ENCODE measurements at regions not wholly inside any gene's neighbourhood (a gene's known extent, or its start where the extent isn't known, plus 50 kb on each side); places are given as distances from the start of the nearest gene placed in this dataset.

DNA sequence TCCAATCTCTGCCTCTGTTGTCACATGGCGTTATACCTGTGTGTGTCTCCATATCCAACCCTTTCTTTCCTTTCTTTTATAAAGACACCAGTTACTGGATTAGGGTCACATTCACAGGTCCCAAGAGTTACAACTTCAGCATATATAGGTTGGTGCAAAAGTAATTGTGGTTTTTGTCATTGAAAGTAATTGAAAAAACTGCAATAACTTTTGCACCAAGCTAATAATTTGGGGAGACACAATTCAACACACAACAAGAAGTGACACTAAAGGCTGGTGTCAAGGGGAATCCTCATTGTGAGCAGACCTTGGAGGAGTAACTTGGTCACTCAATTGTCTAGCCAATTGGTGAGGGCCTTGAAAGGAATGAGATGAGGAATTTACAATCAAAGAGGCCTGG is 1366.1 kb downstream of the PCDH9 start:
- no peak overlapping the region for H3K4me2 ChIP-seq (ENCODE audit: low read depth, low read length, poor library complexity, severe bottlenecking)
- H2AFZ ChIP-seq (ENCODE audit: low read length): no peak overlapping the region
- H3K27me3 ChIP-seq (ENCODE audit: insufficient read depth, low read length, poor library complexity, severe bottlenecking): no peaks in the 10 kb centered on the region
- H3K9ac ChIP-seq (ENCODE audit: low read depth, low read length, poor library complexity, severe bottlenecking): no peak overlapping the region
- H3K4me3 ChIP-seq (ENCODE audit: low read length, poor library complexity, severe bottlenecking): no peak overlapping the region
- no peaks in the 10 kb centered on the region for H3K36me3 ChIP-seq (ENCODE audit: insufficient read depth, low read length)
- H4K20me1 ChIP-seq (ENCODE audit: insufficient read depth, low read length, poor library complexity, severe bottlenecking): no peaks in the 10 kb centered on the region
- H3K79me2 ChIP-seq (ENCODE audit: insufficient read depth, low read length): no peaks in the 10 kb centered on the region
- no peaks in the 10 kb centered on the region for H3F3A ChIP-seq (ENCODE audit: low read depth)
- no peaks in the 10 kb centered on the region for H3K4me1 ChIP-seq (ENCODE audit: insufficient read depth, low read length, poor library complexity, severe bottlenecking)
- TF ChIP-seq EZH2phosphoT487 (IDR thresholded peaks at IDR 0.05; ENCODE audit: borderline replicate concordance): no peak
- no peak for TF ChIP-seq CTCF (conservative IDR thresholded peaks at IDR 0.05; ENCODE audit: low read length)
- H3K9me2 ChIP-seq (replicated peaks; ENCODE audit: low read depth, low read length): no peaks in the 10 kb centered on the region
- H3K9me3 ChIP-seq (ENCODE audit: insufficient read depth, low read depth, low read length): no peaks in the 10 kb centered on the region

GRCh38 chr13:65860306-65860705 is 1369.8 kb downstream of the PCDH9 start:
- H3K36me3 ChIP-seq (ENCODE audit: insufficient read depth, low read length): no peaks in the 10 kb centered on the region
- H3K79me2 ChIP-seq (ENCODE audit: insufficient read depth, low read length): no peaks in the 10 kb centered on the region
- no peaks in the 10 kb centered on the region for H4K20me1 ChIP-seq (ENCODE audit: insufficient read depth, low read length, poor library complexity, severe bottlenecking)
- no peak overlapping the region for H3K4me3 ChIP-seq (ENCODE audit: low read length, poor library complexity, severe bottlenecking)
- no peaks in the 10 kb centered on the region for H3K4me1 ChIP-seq (ENCODE audit: insufficient read depth, low read length, poor library complexity, severe bottlenecking)
- no peaks in the 10 kb centered on the region for H3K9me2 ChIP-seq (replicated peaks; ENCODE audit: low read depth, low read length)
- H3K27me3 ChIP-seq (ENCODE audit: insufficient read depth, low read length, poor library complexity, severe bottlenecking): no peaks in the 10 kb centered on the region
- H3K9me3 ChIP-seq (ENCODE audit: insufficient read depth, low read depth, low read length): no peaks in the 10 kb centered on the region
- no peaks in the 10 kb centered on the region for H3F3A ChIP-seq (ENCODE audit: low read depth)
- no peak overlapping the region for H3K4me2 ChIP-seq (ENCODE audit: low read depth, low read length, poor library complexity, severe bottlenecking)
- H3K9ac ChIP-seq (ENCODE audit: low read depth, low read length, poor library complexity, severe bottlenecking): no peak overlapping the region
- TF ChIP-seq CTCF (conservative IDR thresholded peaks at IDR 0.05; ENCODE audit: low read length) (no peak), EZH2phosphoT487 (IDR thresholded peaks at IDR 0.05; ENCODE audit: borderline replicate concordance) (no peak)
- H2AFZ ChIP-seq (ENCODE audit: low read length): no peak overlapping the region

- Histone ChIP-seq H3F3A (ENCODE audit: low read depth) (no peaks in the 10 kb centered on the region), H3K4me1 (ENCODE audit: insufficient read depth, low read length, poor library complexity, severe bottlenecking) (no peaks in the 10 kb centered on the region), H3K9ac (ENCODE audit: low read depth, low read length, poor library complexity, severe bottlenecking) (no peak overlapping the region), H3K4me2 (ENCODE audit: low read depth, low read length, poor library complexity, severe bottlenecking) (no peak overlapping the region), H3K79me2 (ENCODE audit: insufficient read depth, low read length) (no peaks in the 10 kb centered on the region), H3K27me3 (ENCODE audit: insufficient read depth, low read length, poor library complexity, severe bottlenecking) (no peaks in the 10 kb centered on the region), H3K9me2 (replicated peaks; ENCODE audit: low read depth, low read length) (no peaks in the 10 kb centered on the region), H4K20me1 (ENCODE audit: insufficient read depth, low read length, poor library complexity, severe bottlenecking) (no peaks in the 10 kb centered on the region), H3K36me3 (ENCODE audit: insufficient read depth, low read length) (no peaks in the 10 kb centered on the region), H2AFZ (ENCODE audit: low read length) (no peak overlapping the region), H3K9me3 (ENCODE audit: insufficient read depth, low read depth, low read length) (no peaks in the 10 kb centered on the region), H3K4me3 (ENCODE audit: low read length, poor library complexity, severe bottlenecking) (no peak overlapping the region)
- TF ChIP-seq EZH2phosphoT487 (IDR thresholded peaks at IDR 0.05; ENCODE audit: borderline replicate concordance) (no peak), CTCF (conservative IDR thresholded peaks at IDR 0.05; ENCODE audit: low read length) (no peak)
Measured at GRCh38 chr13:65857942-65858565, 1372.1 kb downstream of the PCDH9 start.

Data from Loucy (cell line).